WTC11 (cell line): ENCODE measurements at regions not wholly inside any gene's neighbourhood (a gene's known extent, or its start where the extent isn't known, plus 50 kb on each side); places are given as distances from the start of the nearest gene placed in this dataset.

Experiments
- ATAC-seq: fragments of 200-7000 bp; cut with Tn5 transposase; 2 replicates; pipeline ENCODE4 v1.10.0; 2021; ENCODE audit warnings: mild to moderate bottlenecking, moderate library complexity
- CTCF ChIA-PET: fragments of 300-600 bp; sonication (Branson Sonifier 250); formaldehyde crosslinking; loops from one replicate; lab custom pipeline; 2021; ENCODE audit warnings: antibody characterized with exemption; lab: Charles Lee
- POLR2A ChIA-PET: fragments of 350-600 bp; sonication (Branson Sonifier 250); formaldehyde crosslinking; loops from one replicate; lab custom pipeline; 2021; ENCODE audit warnings: antibody characterized with exemption; lab: Charles Lee
- DNase-seq: peaks from one replicate; pipeline ENCODE4 v3.0.0; 2021; ENCODE audit warnings: low spot score
- H3K27ac Mint-ChIP-seq: 2 replicates; pipeline ENCODE4 v1.8.0; 2021; ENCODE audit warnings: mixed read lengths
- H3K27me3 Mint-ChIP-seq: 2 replicates; pipeline ENCODE4 v1.8.0; 2021; ENCODE audit warnings: low read depth, mild to moderate bottlenecking, moderate library complexity, mixed read lengths
- H3K36me3 Mint-ChIP-seq: 2 replicates; pipeline ENCODE4 v1.8.0; 2021; ENCODE audit warnings: mixed read lengths
- H3K4me1 Mint-ChIP-seq: 2 replicates; pipeline ENCODE4 v1.8.0; 2022; ENCODE audit warnings: mixed read lengths
- H3K4me3 Mint-ChIP-seq: 2 replicates; pipeline ENCODE4 v1.8.0; 2021; ENCODE audit warnings: mild to moderate bottlenecking, moderate library complexity, mixed read lengths
- H3K9me3 Mint-ChIP-seq: 2 replicates; pipeline ENCODE4 v1.8.0; 2021; ENCODE audit warnings: mixed read lengths
- CREB1 ChIP-seq: sonication (generic); formaldehyde crosslinking; IDR thresholded peaks from 2 replicates; pipeline ENCODE4 v1.8.0; 2023; ENCODE audit warnings: mild to moderate bottlenecking, missing genetic modification reagents
- GABPB1 ChIP-seq: sonication (generic); formaldehyde crosslinking; IDR thresholded peaks from 2 replicates; pipeline ENCODE4 v1.8.1; 2023; ENCODE audit warnings: mild to moderate bottlenecking, missing genetic modification reagents
- MYBL2 ChIP-seq: sonication (generic); formaldehyde crosslinking; IDR thresholded peaks from 2 replicates; pipeline ENCODE4 v1.8.1; 2023; ENCODE audit warnings: mild to moderate bottlenecking, moderate library complexity, missing genetic modification reagents
- NR2C2 ChIP-seq: sonication (generic); formaldehyde crosslinking; IDR thresholded peaks from 2 replicates; pipeline ENCODE4 v1.8.0; 2022; ENCODE audit warnings: mild to moderate bottlenecking, missing genetic modification reagents
- PRRX2 ChIP-seq: fragments of 250-450 bp; sonication (Bioruptor Pico); IDR thresholded peaks from 2 replicates; pipeline ENCODE4 v1.8.0; 2021; ENCODE audit warnings: mild to moderate bottlenecking
- SMAD3 ChIP-seq: sonication (generic); formaldehyde crosslinking; IDR thresholded peaks from 2 replicates; pipeline ENCODE4 v1.8.0; 2022; ENCODE audit warnings: missing genetic modification reagents, mild to moderate bottlenecking, borderline replicate concordance
- TCF7 ChIP-seq: sonication (generic); formaldehyde crosslinking; IDR thresholded peaks from 2 replicates; pipeline ENCODE4 v1.8.0; 2022; ENCODE audit warnings: mild to moderate bottlenecking, low read depth, missing genetic modification reagents, moderate library complexity
- ZNF138 ChIP-seq: sonication (generic); formaldehyde crosslinking; conservative IDR thresholded peaks from 2 replicates; pipeline ENCODE4 v1.8.1; 2022; ENCODE audit warnings: mild to moderate bottlenecking, moderate library complexity, missing genetic modification reagents
- ZNF263 ChIP-seq: sonication (generic); formaldehyde crosslinking; IDR thresholded peaks from 2 replicates; pipeline ENCODE4 v1.8.1; 2022; ENCODE audit warnings: low read depth, mild to moderate bottlenecking, moderate library complexity, missing genetic modification reagents
- ZNF416 ChIP-seq: fragments of 250-450 bp; sonication (Bioruptor Pico); IDR thresholded peaks from 2 replicates; pipeline ENCODE4 v1.9.0; 2021; ENCODE audit warnings: mild to moderate bottlenecking, inconsistent platforms
- TF ChIP-seq, protein P1 (sequence below): fragments of 250-450 bp; sonication (Bioruptor Pico); IDR thresholded peaks from 2 replicates; pipeline ENCODE4 v1.9.0; 2021; ENCODE audit warnings: moderate library complexity, mild to moderate bottlenecking, inconsistent platforms, borderline replicate concordance
- TF ChIP-seq, protein P2 (sequence below): fragments of 250-450 bp; sonication (Bioruptor Pico); IDR thresholded peaks from 2 replicates; pipeline ENCODE4 v1.9.0; 2021; ENCODE audit warnings: mild to moderate bottlenecking
- TF ChIP-seq, protein P3 (sequence below): sonication (generic); formaldehyde crosslinking; conservative IDR thresholded peaks from 2 replicates; pipeline ENCODE4 v1.8.1; 2022; ENCODE audit warnings: mild to moderate bottlenecking, missing genetic modification reagents
- TF ChIP-seq, protein P4 (sequence below): sonication (generic); formaldehyde crosslinking; IDR thresholded peaks from 2 replicates; pipeline ENCODE4 v1.8.1; 2023; ENCODE audit warnings: mild to moderate bottlenecking, missing genetic modification reagents, borderline replicate concordance
- TF ChIP-seq, protein P5 (sequence below): sonication (generic); formaldehyde crosslinking; IDR thresholded peaks from 2 replicates; pipeline ENCODE4 v1.8.0; 2022; ENCODE audit warnings: mild to moderate bottlenecking, missing genetic modification reagents
- TF ChIP-seq, protein P6 (sequence below): fragments of 250-450 bp; sonication (Bioruptor Pico); conservative IDR thresholded peaks from 2 replicates; pipeline ENCODE4 v1.9.0; 2021; ENCODE audit warnings: mild to moderate bottlenecking
- TF ChIP-seq, protein P7 (sequence below): sonication (generic); formaldehyde crosslinking; IDR thresholded peaks from 2 replicates; pipeline ENCODE4 v1.8.0; 2022; ENCODE audit warnings: mild to moderate bottlenecking, missing genetic modification reagents

DNA sequence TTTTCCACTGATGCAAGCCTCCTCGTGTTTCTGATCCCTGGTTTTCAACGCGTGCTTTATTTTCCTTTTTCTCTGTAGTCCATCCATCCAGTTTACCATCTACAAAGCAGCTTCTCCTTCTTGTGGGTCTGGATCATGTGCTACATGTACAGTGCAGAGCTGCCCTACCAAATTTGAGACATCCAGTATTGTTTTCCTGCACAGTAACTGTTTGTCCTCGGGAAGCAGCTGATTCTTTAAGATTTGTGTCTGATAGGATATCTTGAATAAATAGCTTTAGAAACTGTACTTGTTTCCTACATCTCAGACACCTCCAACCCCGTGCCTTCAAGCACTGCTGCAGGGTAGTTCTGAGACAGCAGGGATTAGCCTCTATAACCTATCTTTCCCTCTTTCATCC lies 368.1 kb upstream of the FAR2 start (continued):
- TF ChIP-seq, protein P1, sequence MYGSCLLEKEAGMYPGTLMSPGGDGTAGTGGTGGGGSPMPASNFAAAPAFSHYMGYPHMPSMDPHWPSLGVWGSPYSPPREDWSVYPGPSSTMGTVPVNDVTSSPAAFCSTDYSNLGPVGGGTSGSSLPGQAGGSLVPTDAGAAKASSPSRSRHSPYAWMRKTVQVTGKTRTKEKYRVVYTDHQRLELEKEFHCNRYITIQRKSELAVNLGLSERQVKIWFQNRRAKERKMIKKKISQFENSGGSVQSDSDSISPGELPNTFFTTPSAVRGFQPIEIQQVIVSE, result no peak
- no peak for TF ChIP-seq NR2C2 (CRISPR knock-in tag)
- TF ChIP-seq, protein P2, sequence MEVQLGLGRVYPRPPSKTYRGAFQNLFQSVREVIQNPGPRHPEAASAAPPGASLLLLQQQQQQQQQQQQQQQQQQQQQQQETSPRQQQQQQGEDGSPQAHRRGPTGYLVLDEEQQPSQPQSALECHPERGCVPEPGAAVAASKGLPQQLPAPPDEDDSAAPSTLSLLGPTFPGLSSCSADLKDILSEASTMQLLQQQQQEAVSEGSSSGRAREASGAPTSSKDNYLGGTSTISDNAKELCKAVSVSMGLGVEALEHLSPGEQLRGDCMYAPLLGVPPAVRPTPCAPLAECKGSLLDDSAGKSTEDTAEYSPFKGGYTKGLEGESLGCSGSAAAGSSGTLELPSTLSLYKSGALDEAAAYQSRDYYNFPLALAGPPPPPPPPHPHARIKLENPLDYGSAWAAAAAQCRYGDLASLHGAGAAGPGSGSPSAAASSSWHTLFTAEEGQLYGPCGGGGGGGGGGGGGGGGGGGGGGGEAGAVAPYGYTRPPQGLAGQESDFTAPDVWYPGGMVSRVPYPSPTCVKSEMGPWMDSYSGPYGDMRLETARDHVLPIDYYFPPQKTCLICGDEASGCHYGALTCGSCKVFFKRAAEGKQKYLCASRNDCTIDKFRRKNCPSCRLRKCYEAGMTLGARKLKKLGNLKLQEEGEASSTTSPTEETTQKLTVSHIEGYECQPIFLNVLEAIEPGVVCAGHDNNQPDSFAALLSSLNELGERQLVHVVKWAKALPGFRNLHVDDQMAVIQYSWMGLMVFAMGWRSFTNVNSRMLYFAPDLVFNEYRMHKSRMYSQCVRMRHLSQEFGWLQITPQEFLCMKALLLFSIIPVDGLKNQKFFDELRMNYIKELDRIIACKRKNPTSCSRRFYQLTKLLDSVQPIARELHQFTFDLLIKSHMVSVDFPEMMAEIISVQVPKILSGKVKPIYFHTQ (CRISPR knock-in tag), result no peak
- no peak for TF ChIP-seq TCF7 (CRISPR knock-in tag)
- TF ChIP-seq CREB1 (CRISPR knock-in tag), result no peak
- TF ChIP-seq, all 79 proteins: peak for 0

DNA sequence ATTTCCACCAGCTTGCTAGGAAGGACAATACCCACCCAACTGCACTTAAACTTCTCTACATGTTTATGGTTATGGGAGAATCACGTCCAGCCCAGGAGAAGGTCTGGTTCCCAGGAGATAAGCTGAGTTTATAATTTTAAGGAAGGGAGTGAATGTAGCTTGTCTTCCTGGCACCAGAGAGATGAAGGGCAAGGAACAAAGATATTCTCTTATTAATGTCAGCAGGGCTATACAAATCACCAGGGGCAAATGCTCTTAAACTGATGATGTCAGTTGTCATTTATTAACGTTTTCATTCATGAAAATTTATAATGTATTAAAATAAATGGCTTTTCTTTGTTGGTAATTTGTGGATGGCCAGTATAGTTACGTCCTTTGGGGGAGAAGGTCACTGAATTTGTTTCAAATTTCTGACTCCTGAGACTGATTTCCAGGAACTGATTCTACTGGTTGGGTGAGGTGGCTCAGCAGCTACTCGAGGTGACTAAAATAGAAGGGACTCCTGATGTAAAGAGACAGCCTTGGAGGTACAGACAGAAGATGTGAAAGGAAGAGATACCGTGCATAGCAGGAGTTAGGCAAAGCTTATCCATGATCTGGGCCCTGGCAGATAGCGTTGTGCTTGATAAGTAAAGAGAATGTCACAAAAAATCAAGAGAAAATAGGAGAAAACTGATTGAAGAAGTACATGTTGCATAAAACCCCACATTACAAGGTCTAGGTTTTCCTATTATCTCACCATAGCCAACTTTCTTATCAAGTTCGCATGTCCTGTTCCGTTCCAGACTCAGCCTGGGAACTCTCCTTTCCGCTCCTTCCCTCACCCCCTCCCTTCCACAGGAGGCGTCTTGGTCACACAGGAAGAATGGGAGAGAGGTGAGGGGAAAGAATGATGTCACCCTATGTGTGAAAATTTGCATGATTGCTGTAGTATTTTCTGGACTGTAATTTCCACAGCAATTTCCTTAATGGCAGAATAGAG lies 367.1 kb upstream of the FAR2 start:
- H3K4me1 Mint-ChIP-seq, result peaks cover 4% of the 10 kb centered on the region
- ChIA-PET POLR2A (interaction anchor here (0.7 kb wide), 1 partner anchor 23 kb away, joined by 3 read pairs; no protein-coding TSS in a partner anchor), CTCF (no interaction called here)
- no peak overlapping the region for H3K4me3 Mint-ChIP-seq
- H3K36me3 Mint-ChIP-seq, result no peaks in the 10 kb centered on the region
- H3K27ac Mint-ChIP-seq, result no peak overlapping the region
- ATAC-seq, result no peak
- H3K9me3 Mint-ChIP-seq, result peaks cover 3% of the 10 kb centered on the region; the same call in 1 of the 2 replicates
- no peak for DNase-seq
- no peaks in the 10 kb centered on the region for H3K27me3 Mint-ChIP-seq
- TF ChIP-seq, protein P3, sequence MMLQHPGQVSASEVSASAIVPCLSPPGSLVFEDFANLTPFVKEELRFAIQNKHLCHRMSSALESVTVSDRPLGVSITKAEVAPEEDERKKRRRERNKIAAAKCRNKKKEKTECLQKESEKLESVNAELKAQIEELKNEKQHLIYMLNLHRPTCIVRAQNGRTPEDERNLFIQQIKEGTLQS (CRISPR knock-in tag), result no peak
- TF ChIP-seq, protein P4, sequence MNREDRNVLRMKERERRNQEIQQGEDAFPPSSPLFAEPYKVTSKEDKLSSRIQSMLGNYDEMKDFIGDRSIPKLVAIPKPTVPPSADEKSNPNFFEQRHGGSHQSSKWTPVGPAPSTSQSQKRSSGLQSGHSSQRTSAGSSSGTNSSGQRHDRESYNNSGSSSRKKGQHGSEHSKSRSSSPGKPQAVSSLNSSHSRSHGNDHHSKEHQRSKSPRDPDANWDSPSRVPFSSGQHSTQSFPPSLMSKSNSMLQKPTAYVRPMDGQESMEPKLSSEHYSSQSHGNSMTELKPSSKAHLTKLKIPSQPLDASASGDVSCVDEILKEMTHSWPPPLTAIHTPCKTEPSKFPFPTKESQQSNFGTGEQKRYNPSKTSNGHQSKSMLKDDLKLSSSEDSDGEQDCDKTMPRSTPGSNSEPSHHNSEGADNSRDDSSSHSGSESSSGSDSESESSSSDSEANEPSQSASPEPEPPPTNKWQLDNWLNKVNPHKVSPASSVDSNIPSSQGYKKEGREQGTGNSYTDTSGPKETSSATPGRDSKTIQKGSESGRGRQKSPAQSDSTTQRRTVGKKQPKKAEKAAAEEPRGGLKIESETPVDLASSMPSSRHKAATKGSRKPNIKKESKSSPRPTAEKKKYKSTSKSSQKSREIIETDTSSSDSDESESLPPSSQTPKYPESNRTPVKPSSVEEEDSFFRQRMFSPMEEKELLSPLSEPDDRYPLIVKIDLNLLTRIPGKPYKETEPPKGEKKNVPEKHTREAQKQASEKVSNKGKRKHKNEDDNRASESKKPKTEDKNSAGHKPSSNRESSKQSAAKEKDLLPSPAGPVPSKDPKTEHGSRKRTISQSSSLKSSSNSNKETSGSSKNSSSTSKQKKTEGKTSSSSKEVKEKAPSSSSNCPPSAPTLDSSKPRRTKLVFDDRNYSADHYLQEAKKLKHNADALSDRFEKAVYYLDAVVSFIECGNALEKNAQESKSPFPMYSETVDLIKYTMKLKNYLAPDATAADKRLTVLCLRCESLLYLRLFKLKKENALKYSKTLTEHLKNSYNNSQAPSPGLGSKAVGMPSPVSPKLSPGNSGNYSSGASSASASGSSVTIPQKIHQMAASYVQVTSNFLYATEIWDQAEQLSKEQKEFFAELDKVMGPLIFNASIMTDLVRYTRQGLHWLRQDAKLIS (CRISPR knock-in tag), result no peak
- TF ChIP-seq ZNF138 (no peak), ZNF416 (CRISPR knock-in tag) (no peak), MYBL2 (CRISPR knock-in tag) (no peak), PRRX2 (CRISPR knock-in tag) (no peak), ZNF263 (CRISPR knock-in tag) (no peak), GABPB1 (CRISPR knock-in tag) (no peak), SMAD3 (CRISPR knock-in tag) (no peak)
- TF ChIP-seq, protein P5, sequence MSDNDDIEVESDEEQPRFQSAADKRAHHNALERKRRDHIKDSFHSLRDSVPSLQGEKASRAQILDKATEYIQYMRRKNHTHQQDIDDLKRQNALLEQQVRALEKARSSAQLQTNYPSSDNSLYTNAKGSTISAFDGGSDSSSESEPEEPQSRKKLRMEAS (CRISPR knock-in tag), result no peak
- TF ChIP-seq, protein P6, sequence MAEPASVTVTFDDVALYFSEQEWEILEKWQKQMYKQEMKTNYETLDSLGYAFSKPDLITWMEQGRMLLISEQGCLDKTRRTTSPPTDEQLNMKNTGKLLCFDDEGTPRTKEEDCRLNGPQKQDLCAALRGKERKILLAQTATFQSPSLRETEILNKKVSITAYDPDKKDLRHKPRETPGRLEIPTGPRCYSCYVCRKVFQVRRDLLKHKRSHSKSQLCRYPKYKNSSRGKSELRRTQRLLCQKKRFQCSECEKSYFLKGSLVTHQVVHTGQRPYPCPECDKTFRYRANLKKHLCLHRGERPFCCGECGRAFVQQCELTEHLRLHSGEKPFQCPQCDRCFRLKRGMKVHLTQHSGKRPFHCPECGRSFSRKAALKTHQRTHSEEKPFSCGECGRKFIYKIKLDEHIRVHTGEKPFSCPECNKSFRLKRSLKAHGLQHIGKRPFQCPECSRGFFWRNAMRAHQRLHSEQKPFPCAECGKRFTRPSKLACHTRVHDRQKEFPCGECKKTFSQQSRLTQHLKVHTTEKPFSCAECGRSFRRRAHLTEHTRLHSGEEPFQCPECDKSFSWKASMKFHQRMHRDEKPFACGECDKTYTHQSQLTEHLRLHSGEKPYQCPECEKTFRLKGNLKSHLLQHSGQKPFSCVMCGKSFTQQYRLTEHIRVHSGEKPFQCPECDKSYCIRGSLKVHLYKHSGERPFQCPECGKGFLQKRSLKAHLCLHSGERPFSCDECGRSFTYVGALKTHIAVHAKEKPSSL (CRISPR knock-in tag), result no peak
- TF ChIP-seq, protein P7, sequence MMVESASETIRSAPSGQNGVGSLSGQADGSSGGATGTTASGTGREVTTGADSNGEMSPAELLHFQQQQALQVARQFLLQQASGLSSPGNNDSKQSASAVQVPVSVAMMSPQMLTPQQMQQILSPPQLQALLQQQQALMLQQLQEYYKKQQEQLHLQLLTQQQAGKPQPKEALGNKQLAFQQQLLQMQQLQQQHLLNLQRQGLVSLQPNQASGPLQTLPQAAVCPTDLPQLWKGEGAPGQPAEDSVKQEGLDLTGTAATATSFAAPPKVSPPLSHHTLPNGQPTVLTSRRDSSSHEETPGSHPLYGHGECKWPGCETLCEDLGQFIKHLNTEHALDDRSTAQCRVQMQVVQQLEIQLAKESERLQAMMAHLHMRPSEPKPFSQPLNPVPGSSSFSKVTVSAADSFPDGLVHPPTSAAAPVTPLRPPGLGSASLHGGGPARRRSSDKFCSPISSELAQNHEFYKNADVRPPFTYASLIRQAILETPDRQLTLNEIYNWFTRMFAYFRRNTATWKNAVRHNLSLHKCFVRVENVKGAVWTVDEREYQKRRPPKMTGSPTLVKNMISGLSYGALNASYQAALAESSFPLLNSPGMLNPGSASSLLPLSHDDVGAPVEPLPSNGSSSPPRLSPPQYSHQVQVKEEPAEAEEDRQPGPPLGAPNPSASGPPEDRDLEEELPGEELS (CRISPR knock-in tag), result no peak
